ENCODE measurements at regions not wholly inside any gene's neighbourhood (a gene's known extent, or its start where the extent isn't known, plus 50 kb on each side); places are given as distances from the start of the nearest gene placed in this dataset.

- TF ChIP-seq CTCF (conservative IDR thresholded peaks at IDR 0.05) (no peak), ZFX (IDR thresholded peaks at IDR 0.05) (no peak)
Measured at GRCh38 chr6:167517254-167517916, 192.5 kb downstream of the TTLL2 start.

Data from C4-2B (cell line).